H9 (cell line): ENCODE measurements at regions not wholly inside any gene's neighbourhood (a gene's known extent, or its start where the extent isn't known, plus 50 kb on each side); places are given as distances from the start of the nearest gene placed in this dataset.

Experiments
- DNase-seq: peaks from one replicate; pipeline ENCODE4 v3.0.0-alpha.2; 2017
- H2AFZ ChIP-seq: one replicate; pipeline ENCODE4 v1.6.1; 2013; ENCODE audit warnings: mild to moderate bottlenecking, low read length, control low read depth, moderate library complexity
- H2AK5ac ChIP-seq: 2 replicates; pipeline ENCODE4 v1.6.1; 2013; ENCODE audit warnings: low read length, control low read depth, mixed read lengths; ENCODE audit not compliant: insufficient read length
- H2BK120ac ChIP-seq: one replicate; pipeline ENCODE4 v1.6.1; 2013; ENCODE audit warnings: low read depth, mild to moderate bottlenecking, low read length, control low read depth, inconsistent platforms; ENCODE audit not compliant: poor library complexity, severe bottlenecking
- H2BK12ac ChIP-seq: 2 replicates; pipeline ENCODE4 v1.6.1; 2013; ENCODE audit warnings: low read length, control low read depth, mixed read lengths, low read depth; ENCODE audit not compliant: insufficient read length
- H2BK15ac ChIP-seq: 2 replicates; pipeline ENCODE4 v1.6.1; 2013; ENCODE audit warnings: low read depth, low read length, control low read depth
- H2BK20ac ChIP-seq: one replicate; pipeline ENCODE4 v1.6.1; 2013; ENCODE audit warnings: low read depth, mild to moderate bottlenecking, low read length, control low read depth, inconsistent platforms; ENCODE audit not compliant: poor library complexity, severe bottlenecking
- H2BK5ac ChIP-seq: 2 replicates; pipeline ENCODE4 v1.6.1; 2013; ENCODE audit warnings: low read length, control low read depth, mixed read lengths; ENCODE audit not compliant: insufficient read length
- H3K14ac ChIP-seq: 2 replicates; pipeline ENCODE4 v1.6.1; 2013; ENCODE audit warnings: low read length, control low read depth; ENCODE audit not compliant: insufficient read depth
- H3K18ac ChIP-seq: 2 replicates; pipeline ENCODE4 v1.6.1; 2013; ENCODE audit warnings: low read depth, mild to moderate bottlenecking, mixed read lengths, low read length, control low read depth; ENCODE audit not compliant: insufficient read length
- H3K23ac ChIP-seq: 2 replicates; pipeline ENCODE4 v1.6.1; 2013; ENCODE audit warnings: low read length, control low read depth, mixed read lengths, low read depth; ENCODE audit not compliant: insufficient read length
- H3K23me2 ChIP-seq: 2 replicates; pipeline ENCODE4 v1.6.1; 2013; ENCODE audit warnings: low read depth, mild to moderate bottlenecking, mixed read lengths, low read length, control low read depth; ENCODE audit not compliant: insufficient read length, poor library complexity, severe bottlenecking
- H3K27ac ChIP-seq: 2 replicates; pipeline ENCODE4 v1.5.1; 2013; ENCODE audit warnings: low read length, control low read depth, mixed read lengths, low read depth; ENCODE audit not compliant: insufficient read length
- H3K27me3 ChIP-seq: 2 replicates; pipeline ENCODE4 v1.6.1; 2013; ENCODE audit warnings: low read length, control low read depth, inconsistent platforms; ENCODE audit not compliant: insufficient read depth
- H3K4ac ChIP-seq: 2 replicates; pipeline ENCODE4 v1.6.1; 2013; ENCODE audit warnings: low read depth, mild to moderate bottlenecking, control low read depth, inconsistent platforms, low read length, moderate library complexity
- H3K4me1 ChIP-seq: 2 replicates; pipeline ENCODE4 v1.6.1; 2013; ENCODE audit warnings: low read length, control low read depth, inconsistent platforms; ENCODE audit not compliant: insufficient read depth
- H3K4me2 ChIP-seq: 2 replicates; pipeline ENCODE4 v1.6.1; 2013; ENCODE audit warnings: low read length, control low read depth, mixed read lengths; ENCODE audit not compliant: insufficient read length, insufficient read depth
- H3K56ac ChIP-seq: 2 replicates; pipeline ENCODE4 v1.6.1; 2013; ENCODE audit warnings: low read depth, mild to moderate bottlenecking, mixed read lengths, low read length, control low read depth; ENCODE audit not compliant: insufficient read length
- H3K79me1 ChIP-seq: 2 replicates; pipeline ENCODE4 v1.6.1; 2013; ENCODE audit warnings: low read depth, mild to moderate bottlenecking, moderate library complexity, low read length, control low read depth, inconsistent platforms; ENCODE audit not compliant: insufficient read depth, poor library complexity, severe bottlenecking
- H3K79me2 ChIP-seq: 2 replicates; pipeline ENCODE4 v1.6.1; 2013; ENCODE audit warnings: low read length, control low read depth, inconsistent platforms; ENCODE audit not compliant: insufficient read depth
- H3K9ac ChIP-seq: 2 replicates; pipeline ENCODE4 v1.6.1; 2013; ENCODE audit warnings: low read length, control low read depth, mixed read lengths; ENCODE audit not compliant: insufficient read length; ENCODE audit errors: extremely low read depth
- H3K9me3 ChIP-seq: one replicate; pipeline ENCODE4 v1.6.1; 2013; ENCODE audit warnings: low read depth, low read length, inconsistent platforms; ENCODE audit not compliant: control insufficient read depth
- H3T11ph ChIP-seq: one replicate; pipeline ENCODE4 v1.6.1; 2013; ENCODE audit warnings: mild to moderate bottlenecking, low read length, control low read depth, inconsistent platforms
- H4K20me1 ChIP-seq: one replicate; pipeline ENCODE4 v1.6.1; 2013; ENCODE audit not compliant: control insufficient read depth, insufficient read length, insufficient read depth
- H4K5ac ChIP-seq: 2 replicates; pipeline ENCODE4 v1.6.1; 2013; ENCODE audit warnings: low read depth, mild to moderate bottlenecking, mixed read lengths, low read length, control low read depth; ENCODE audit not compliant: insufficient read length
- H4K8ac ChIP-seq: replicated peaks from 2 replicates; pipeline ENCODE4 v1.6.1; 2013; ENCODE audit warnings: low read length, control low read depth, mixed read lengths, low read depth; ENCODE audit not compliant: insufficient read length
- H4K91ac ChIP-seq: 2 replicates; pipeline ENCODE4 v1.6.1; 2013; ENCODE audit warnings: low read depth, mild to moderate bottlenecking, moderate library complexity, mixed read lengths, low read length, control low read depth; ENCODE audit not compliant: insufficient read length
- H3K27ac Mint-ChIP-seq, 3 experiments: 2 replicates in 2 of 3; 3 replicates in 1 of 3; pipeline ENCODE4 v1.8.0; 2020 to 2021; ENCODE audit warnings: mixed read lengths in 3 of 3, mild to moderate bottlenecking in 1 of 3, moderate library complexity in 1 of 3
- H3K27me3 Mint-ChIP-seq: 2 replicates; pipeline ENCODE4 v1.8.0; 2021; ENCODE audit warnings: low read depth, mild to moderate bottlenecking, moderate library complexity, mixed read lengths
- H3K36me3 Mint-ChIP-seq, 3 experiments: 2 replicates in 2 of 3; 3 replicates in 1 of 3; pipeline ENCODE4 v1.8.0; 2020 to 2021; ENCODE audit warnings: low read depth in 3 of 3, mixed read lengths in 3 of 3; ENCODE audit not compliant: insufficient read depth in 1 of 3
- H3K4me1 Mint-ChIP-seq, 2 experiments: 2 replicates each; pipeline ENCODE4 v1.8.0; 2020; ENCODE audit warnings: mixed read lengths in 2 of 2
- H3K4me3 Mint-ChIP-seq, 2 experiments: 2 replicates in 1 of 2; 3 replicates in 1 of 2; pipeline ENCODE4 v1.8.0; 2020 to 2021; ENCODE audit warnings: mild to moderate bottlenecking in 2 of 2, mixed read lengths in 2 of 2, moderate library complexity in 1 of 2
- H3K9me3 Mint-ChIP-seq, 2 experiments: 2 replicates in 1 of 2; 3 replicates in 1 of 2; pipeline ENCODE4 v1.8.0; 2020; ENCODE audit warnings: mild to moderate bottlenecking in 2 of 2, mixed read lengths in 2 of 2, moderate library complexity in 1 of 2
- WGBS: extraction: QIAGEN DNeasy Blood & Tissue Kit; methylation state at CpG from one replicate; pipeline ENCODE4 v1.1.7; 2013; ENCODE audit warnings: missing lambda C conversion rate, low lambda C conversion rate, mixed read lengths; ENCODE audit not compliant: insufficient read length; ENCODE audit errors: extremely low coverage; 5-methylcytosine and 5-hydroxymethylcytosine counted together
- TF ChIP-seq, protein P1 (sequence below): fragments of 200-600 bp; sonication (generic); conservative IDR thresholded peaks from 3 replicates; pipeline ENCODE4 v1.8.0; 2021; ENCODE audit warnings: antibody characterized with exemption, mild to moderate bottlenecking

DNA sequence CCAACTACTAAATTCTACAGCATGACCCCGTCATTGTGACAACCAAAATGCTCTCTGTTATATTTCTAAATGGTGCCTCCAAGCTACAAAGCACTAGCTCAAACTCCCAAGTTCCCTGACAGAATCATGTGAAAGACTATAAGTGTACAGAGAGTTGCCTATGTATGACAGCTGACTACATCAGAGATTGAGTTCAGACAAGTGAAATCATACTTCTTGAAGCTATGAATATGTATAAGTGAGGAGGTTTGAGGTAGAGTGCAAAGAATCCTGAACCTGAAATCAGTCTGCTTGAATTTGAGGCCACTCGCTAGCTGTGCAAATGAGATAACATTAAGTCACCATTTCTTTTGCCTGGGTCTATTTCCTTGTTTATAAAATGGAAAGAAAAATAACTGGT lies 63.9 kb upstream of the TP63 start:
- Histone ChIP-seq H3K27ac (no peak overlapping the region), H3K23me2 (no peaks in the 10 kb centered on the region), H2BK120ac (no peak overlapping the region), H3K27me3 (no peaks in the 10 kb centered on the region), H2BK15ac (no peak overlapping the region), H3K79me2 (no peaks in the 10 kb centered on the region), H3T11ph (no peak overlapping the region), H3K14ac (no peak overlapping the region), H4K5ac (no peak overlapping the region), H3K4me2 (no peak overlapping the region), H4K20me1 (no peaks in the 10 kb centered on the region), H3K9me3 (no peaks in the 10 kb centered on the region), H3K4me1 (no peaks in the 10 kb centered on the region), H3K56ac (no peak overlapping the region), H4K8ac (no peak overlapping the region), H2BK12ac (no peak overlapping the region), H2BK20ac (no peak overlapping the region), H2AFZ (no peak overlapping the region), H2AK5ac (no peak overlapping the region), H3K4ac (no peak overlapping the region), H3K9ac (no peak overlapping the region), H3K23ac (no peak overlapping the region), H4K91ac (no peak overlapping the region), H2BK5ac (no peak overlapping the region), H3K79me1 (no peaks in the 10 kb centered on the region), H3K18ac (no peak overlapping the region)
- Mint-ChIP-seq H3K4me1 (peaks cover 0 to 4% of the 10 kb centered on the region in 2 experiments; a peak in 1 of 4 replicates), H3K27ac (no peak overlapping the region), H3K27me3 (no peaks in the 10 kb centered on the region), H3K9me3 (no peaks in the 10 kb centered on the region), H3K36me3 (no peaks in the 10 kb centered on the region), H3K4me3 (no peak overlapping the region)
- no CpG with 5 or more reads among the region's 2 CpGs for WGBS
- DNase-seq = no peak
- TF ChIP-seq, protein P1, sequence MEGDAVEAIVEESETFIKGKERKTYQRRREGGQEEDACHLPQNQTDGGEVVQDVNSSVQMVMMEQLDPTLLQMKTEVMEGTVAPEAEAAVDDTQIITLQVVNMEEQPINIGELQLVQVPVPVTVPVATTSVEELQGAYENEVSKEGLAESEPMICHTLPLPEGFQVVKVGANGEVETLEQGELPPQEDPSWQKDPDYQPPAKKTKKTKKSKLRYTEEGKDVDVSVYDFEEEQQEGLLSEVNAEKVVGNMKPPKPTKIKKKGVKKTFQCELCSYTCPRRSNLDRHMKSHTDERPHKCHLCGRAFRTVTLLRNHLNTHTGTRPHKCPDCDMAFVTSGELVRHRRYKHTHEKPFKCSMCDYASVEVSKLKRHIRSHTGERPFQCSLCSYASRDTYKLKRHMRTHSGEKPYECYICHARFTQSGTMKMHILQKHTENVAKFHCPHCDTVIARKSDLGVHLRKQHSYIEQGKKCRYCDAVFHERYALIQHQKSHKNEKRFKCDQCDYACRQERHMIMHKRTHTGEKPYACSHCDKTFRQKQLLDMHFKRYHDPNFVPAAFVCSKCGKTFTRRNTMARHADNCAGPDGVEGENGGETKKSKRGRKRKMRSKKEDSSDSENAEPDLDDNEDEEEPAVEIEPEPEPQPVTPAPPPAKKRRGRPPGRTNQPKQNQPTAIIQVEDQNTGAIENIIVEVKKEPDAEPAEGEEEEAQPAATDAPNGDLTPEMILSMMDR = no peak
